Esophagus squamous epithelium (tissue), 5 donors: ENCODE measurements at regions not wholly inside any gene's neighbourhood (a gene's known extent, or its start where the extent isn't known, plus 50 kb on each side); places are given as distances from the start of the nearest gene placed in this dataset.

Experiments used
- DNase-seq: peaks from one replicate; lab custom pipeline; 2025; lab: John Stamatoyannopoulos, UW
- H3K27ac ChIP-seq, 4 donors: fragments of 200-600 bp; sonication (generic); one replicate each; pipeline ENCODE4 v1.5.1; 2016 to 2019; ENCODE audit warnings: mild to moderate bottlenecking in 1 of 4
- H3K27me3 ChIP-seq, 4 donors: fragments of 200-600 bp; sonication (generic); 1 replicate in 3 of 4; 2 replicates in 1 of 4; pipeline versions ENCODE4 v1.5.1 to v1.6.0; 2017 to 2021; ENCODE audit warnings: antibody characterized with exemption in 1 of 4
- H3K36me3 ChIP-seq, 3 donors: fragments of 200-600 bp; sonication (generic); one replicate each; pipeline ENCODE4 v1.5.1; 2016 to 2019
- H3K4me1 ChIP-seq, 3 donors: fragments of 200-600 bp; sonication (generic); one replicate each; pipeline ENCODE4 v1.5.1; 2017 to 2019
- H3K4me3 ChIP-seq, 4 donors: fragments of 200-600 bp; sonication (generic); 1 replicate in 3 of 4; 2 replicates in 1 of 4; pipeline ENCODE4 v1.5.1; 2016 to 2019; ENCODE audit warnings: mild to moderate bottlenecking in 2 of 4, moderate library complexity in 1 of 4
- H3K9me3 ChIP-seq, 3 donors: fragments of 200-600 bp; sonication (generic); one replicate each; pipeline ENCODE4 v1.5.1; 2016 to 2019
- POLR2A ChIP-seq, 4 donors: fragments of 450-650 bp; IDR thresholded peaks; one replicate each; pipeline ENCODE4 v1.6.1; 2017; ENCODE audit warnings: antibody characterized with exemption in 4 of 4, mild to moderate bottlenecking in 4 of 4, moderate library complexity in 3 of 4
- WGBS, 2 donors: methylation state at CpG; one replicate each; pipeline ENCODE4 v1.1.5; 2018; 5-methylcytosine and 5-hydroxymethylcytosine counted together
- intact Hi-C: fragments of 100-400 bp; cut with DNase I; formaldehyde crosslinking; loops from one replicate; pipeline ENCODE4 v1.15.0; 2022
- TF ChIP-seq, protein P1 (sequence below), 6 experiments: fragments of 450-650 bp in 4 of 6; fragments of 200-600 bp in 2 of 6; sonication (generic) in 2 of 6; IDR thresholded peaks; one replicate each; pipeline ENCODE4 v1.5.1; 2016 to 2019; ENCODE audit warnings: antibody characterized with exemption in 6 of 6, mild to moderate bottlenecking in 4 of 6, moderate library complexity in 4 of 6
- donor health status: DM: yes; HTN: yes; CAD: no.

DNA sequence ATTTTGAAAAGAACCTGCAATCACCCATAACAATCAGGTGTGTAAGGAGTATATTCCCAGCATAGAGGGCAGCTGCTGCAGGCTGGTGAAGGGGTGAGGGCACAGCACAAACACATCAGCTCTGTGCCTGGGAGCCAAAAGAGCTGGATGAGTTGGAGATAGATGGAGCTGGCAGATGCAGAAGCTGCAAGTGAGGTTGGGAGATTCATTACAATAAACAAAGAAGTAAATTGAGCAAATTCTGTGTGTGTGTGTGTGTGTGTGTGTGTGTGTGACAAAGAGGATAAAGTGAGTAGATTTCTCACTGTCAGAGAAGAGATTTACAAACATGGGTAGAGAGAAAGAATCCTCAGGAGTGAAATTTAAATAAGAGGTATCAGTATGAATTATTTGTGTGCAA lies 994.7 kb downstream of the EPHA3 start:
- H3K36me3 ChIP-seq: no peaks in the 10 kb centered on the region
- no peak for TF ChIP-seq POLR2A (IDR thresholded peaks at IDR 0.05)
- TF ChIP-seq, protein P1, sequence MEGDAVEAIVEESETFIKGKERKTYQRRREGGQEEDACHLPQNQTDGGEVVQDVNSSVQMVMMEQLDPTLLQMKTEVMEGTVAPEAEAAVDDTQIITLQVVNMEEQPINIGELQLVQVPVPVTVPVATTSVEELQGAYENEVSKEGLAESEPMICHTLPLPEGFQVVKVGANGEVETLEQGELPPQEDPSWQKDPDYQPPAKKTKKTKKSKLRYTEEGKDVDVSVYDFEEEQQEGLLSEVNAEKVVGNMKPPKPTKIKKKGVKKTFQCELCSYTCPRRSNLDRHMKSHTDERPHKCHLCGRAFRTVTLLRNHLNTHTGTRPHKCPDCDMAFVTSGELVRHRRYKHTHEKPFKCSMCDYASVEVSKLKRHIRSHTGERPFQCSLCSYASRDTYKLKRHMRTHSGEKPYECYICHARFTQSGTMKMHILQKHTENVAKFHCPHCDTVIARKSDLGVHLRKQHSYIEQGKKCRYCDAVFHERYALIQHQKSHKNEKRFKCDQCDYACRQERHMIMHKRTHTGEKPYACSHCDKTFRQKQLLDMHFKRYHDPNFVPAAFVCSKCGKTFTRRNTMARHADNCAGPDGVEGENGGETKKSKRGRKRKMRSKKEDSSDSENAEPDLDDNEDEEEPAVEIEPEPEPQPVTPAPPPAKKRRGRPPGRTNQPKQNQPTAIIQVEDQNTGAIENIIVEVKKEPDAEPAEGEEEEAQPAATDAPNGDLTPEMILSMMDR (IDR thresholded peaks at IDR 0.05): no peak
- no peaks in the 10 kb centered on the region for H3K4me1 ChIP-seq
- H3K27me3 ChIP-seq: no peaks in the 10 kb centered on the region
- H3K27ac ChIP-seq: no peak overlapping the region
- no peaks in the 10 kb centered on the region for H3K9me3 ChIP-seq
- no peak overlapping the region for H3K4me3 ChIP-seq
- no peak for DNase-seq
- intact Hi-C loops: no loop called here

DNA sequence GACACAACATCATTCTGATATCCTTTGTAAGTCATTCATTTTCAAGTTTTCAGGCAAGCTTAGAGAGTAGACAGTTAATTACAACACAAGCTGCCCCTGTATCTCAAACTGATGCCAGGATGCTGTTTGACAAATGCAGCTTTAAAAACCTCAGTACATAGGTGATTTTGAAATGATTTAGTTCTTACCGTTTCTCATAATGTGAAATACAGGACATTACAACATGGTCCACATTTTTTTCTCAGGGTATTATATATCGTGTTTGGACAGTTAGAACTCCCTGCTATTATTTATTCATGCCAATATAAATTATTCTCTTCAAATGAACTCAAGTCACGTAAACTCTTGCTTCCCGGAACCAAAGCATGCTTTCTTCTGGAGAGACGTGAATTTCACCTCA lies 1013.9 kb downstream of the EPHA3 start:
- intact Hi-C loops: no loop called here
- WGBS, 2 donors: 66 to 70% methylated on average over 5 of the region's 5 CpGs
- H3K27ac ChIP-seq: no peak overlapping the region
- no peak overlapping the region for H3K4me3 ChIP-seq
- H3K4me1 ChIP-seq: no peaks in the 10 kb centered on the region
- DNase-seq: no peak
- no peaks in the 10 kb centered on the region for H3K9me3 ChIP-seq
- no peaks in the 10 kb centered on the region for H3K27me3 ChIP-seq
- TF ChIP-seq POLR2A (IDR thresholded peaks at IDR 0.05): no peak
- TF ChIP-seq, protein P1 (IDR thresholded peaks at IDR 0.05): no peak
- no peaks in the 10 kb centered on the region for H3K36me3 ChIP-seq

DNA sequence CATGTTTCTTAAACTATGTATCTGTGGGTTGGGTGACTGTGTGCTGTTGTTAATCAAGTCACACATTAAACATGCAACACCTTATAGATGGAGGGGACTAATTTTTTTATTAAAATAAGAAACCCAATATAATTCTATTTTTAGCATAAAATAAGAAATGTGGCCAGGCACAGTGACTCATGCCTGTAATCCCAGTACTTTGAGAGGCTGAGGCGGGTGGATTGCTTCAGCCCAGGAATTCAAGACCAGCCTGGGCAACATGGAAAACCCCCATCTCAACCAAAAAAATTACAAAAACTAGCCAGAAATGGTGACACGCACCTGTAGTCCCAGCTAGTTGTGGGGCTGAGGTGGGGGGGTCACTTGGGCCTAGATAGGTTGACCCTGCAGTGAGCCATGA lies 1021.0 kb downstream of the EPHA3 start:
- Histone ChIP-seq H3K4me1 (no peaks in the 10 kb centered on the region), H3K36me3 (no peaks in the 10 kb centered on the region), H3K9me3 (peaks cover 0 to 6% (median 3%) of the 10 kb centered on the region in 3 donors), H3K27ac (no peak overlapping the region), H3K27me3 (no peaks in the 10 kb centered on the region), H3K4me3 (no peak overlapping the region)
- no peak for DNase-seq
- TF ChIP-seq, protein P1 (IDR thresholded peaks at IDR 0.05): no peak
- no peak for TF ChIP-seq POLR2A (IDR thresholded peaks at IDR 0.05)
- intact Hi-C loops: no loop called here
- WGBS, 2 donors: 78 to 86% methylated on average over 2 of the region's 2 CpGs

DNA sequence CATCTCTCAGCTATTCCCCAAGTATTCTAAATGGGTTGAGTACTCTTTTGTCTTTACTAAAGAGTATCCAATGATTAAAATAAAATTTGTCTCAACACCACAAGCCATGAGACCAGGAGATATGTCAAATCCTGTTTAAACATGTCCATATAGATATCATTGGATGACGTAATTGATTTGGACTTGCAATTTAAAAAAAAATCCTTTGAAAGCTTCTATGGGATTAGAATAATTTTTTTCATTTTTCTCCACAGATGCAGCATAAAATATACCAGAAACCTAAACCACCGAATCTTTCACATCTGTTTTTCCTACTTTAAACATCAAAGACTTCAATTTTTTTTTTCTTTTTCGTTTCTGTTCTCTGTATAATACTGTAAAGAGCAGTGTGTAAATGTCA lies 1022.3 kb downstream of the EPHA3 start:
- no peak for DNase-seq
- Histone ChIP-seq H3K27me3 (no peaks in the 10 kb centered on the region), H3K27ac (no peak overlapping the region), H3K9me3 (peaks cover 0 to 6% (median 3%) of the 10 kb centered on the region in 3 donors), H3K4me3 (no peak overlapping the region), H3K36me3 (no peaks in the 10 kb centered on the region), H3K4me1 (no peaks in the 10 kb centered on the region)
- intact Hi-C loops: no loop called here
- WGBS, 2 donors: 36 to 50% methylated on average over 3 of the region's 3 CpGs
- TF ChIP-seq, protein P1 (IDR thresholded peaks at IDR 0.05): no peak
- no peak for TF ChIP-seq POLR2A (IDR thresholded peaks at IDR 0.05)

DNA sequence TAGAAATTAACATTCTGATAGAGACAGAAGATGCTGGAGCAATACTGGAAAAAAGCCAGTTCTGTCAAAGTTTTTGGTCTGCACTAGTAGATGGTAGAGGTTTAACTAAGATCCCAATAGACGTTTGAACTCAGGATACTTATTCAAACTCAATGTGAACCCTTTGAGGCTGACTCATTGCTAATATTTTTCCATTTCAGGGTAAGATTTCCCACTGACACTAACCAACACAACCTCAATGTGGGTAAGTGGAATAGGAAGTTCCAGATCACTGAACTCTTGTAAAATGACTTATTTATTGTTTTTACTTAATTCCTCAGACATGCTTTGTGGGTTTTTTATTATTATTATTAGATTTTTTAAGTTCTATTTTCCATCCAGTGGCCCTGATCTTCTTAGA lies 1024.8 kb downstream of the EPHA3 start:
- Histone ChIP-seq H3K4me3 (no peak overlapping the region), H3K27me3 (no peaks in the 10 kb centered on the region), H3K36me3 (no peaks in the 10 kb centered on the region), H3K4me1 (no peaks in the 10 kb centered on the region), H3K9me3 (peaks cover 0 to 3% (median 2%) of the 10 kb centered on the region in 3 donors), H3K27ac (no peak overlapping the region)
- WGBS, 2 donors: 27 to 29% methylated on average over 1 of the region's 1 CpG
- no peak for DNase-seq
- TF ChIP-seq, protein P1 (IDR thresholded peaks at IDR 0.05): no peak
- intact Hi-C loops: no loop called here
